Smooth muscle cell (in vitro differentiated cells): ENCODE measurements at regions not wholly inside any gene's neighbourhood (a gene's known extent, or its start where the extent isn't known, plus 50 kb on each side); places are given as distances from the start of the nearest gene placed in this dataset.

ENCODE experiments used
- DNase-seq: peaks from one replicate; lab custom pipeline; 2025; ENCODE audit not compliant: unreplicated experiment; lab: John Stamatoyannopoulos, UW
- H2AFZ ChIP-seq: fragments of 200-600 bp; sonication (generic); 2 replicates; pipeline ENCODE4 v1.6.0; 2016; ENCODE audit warnings: antibody characterized with exemption, low read depth, mild to moderate bottlenecking
- H3F3A ChIP-seq: fragments of 200-600 bp; sonication (generic); 2 replicates; pipeline ENCODE4 v1.6.0; 2017; ENCODE audit warnings: antibody characterized with exemption, low read depth
- H3K27ac ChIP-seq: fragments of 200-600 bp; sonication (generic); 2 replicates; pipeline ENCODE4 v1.5.1; 2016; ENCODE audit warnings: low read depth, mild to moderate bottlenecking
- H3K27me3 ChIP-seq: fragments of 200-600 bp; sonication (generic); 2 replicates; pipeline ENCODE4 v1.6.1; 2016; ENCODE audit warnings: low read depth, mild to moderate bottlenecking
- H3K36me3 ChIP-seq: fragments of 200-600 bp; sonication (generic); 2 replicates; pipeline ENCODE4 v1.5.1; 2016; ENCODE audit warnings: low read depth
- H3K4me1 ChIP-seq: fragments of 200-600 bp; sonication (generic); 2 replicates; pipeline ENCODE4 v1.5.1; 2016; ENCODE audit warnings: low read depth
- H3K4me2 ChIP-seq: fragments of 200-600 bp; sonication (generic); 2 replicates; pipeline ENCODE4 v1.6.0; 2016; ENCODE audit warnings: mild to moderate bottlenecking
- H3K4me3 ChIP-seq: fragments of 200-600 bp; sonication (generic); 2 replicates; pipeline ENCODE4 v1.5.1; 2016; ENCODE audit warnings: mild to moderate bottlenecking
- H3K79me2 ChIP-seq: fragments of 200-600 bp; sonication (generic); 2 replicates; pipeline ENCODE4 v1.6.0; 2016; ENCODE audit warnings: low read depth, mild to moderate bottlenecking
- H3K9ac ChIP-seq: fragments of 200-600 bp; sonication (generic); 2 replicates; pipeline ENCODE4 v1.6.0; 2016; ENCODE audit warnings: low read depth
- H3K9me3 ChIP-seq: fragments of 200-600 bp; sonication (generic); replicated peaks from 2 replicates; pipeline ENCODE4 v1.5.1; 2016; ENCODE audit warnings: low read depth
- H4K20me1 ChIP-seq: fragments of 200-600 bp; sonication (generic); 2 replicates; pipeline ENCODE4 v1.6.0; 2016; ENCODE audit warnings: low read depth
- CTCF ChIP-seq: fragments of 200-600 bp; sonication (generic); IDR thresholded peaks from 2 replicates; pipeline ENCODE4 v1.5.1; 2017; ENCODE audit warnings: borderline replicate concordance, mild to moderate bottlenecking, antibody characterized with exemption; ENCODE audit not compliant: insufficient read depth, poor library complexity, severe bottlenecking
- WGBS: methylation state at CpG from one replicate; pipeline ENCODE4 v1.1.7; 2016; ENCODE audit warnings: low lambda C conversion rate; 5-methylcytosine and 5-hydroxymethylcytosine counted together

GRCh38 chr4:3826247-3827172, 60.3 kb downstream of the ADRA2C start:
- Histone ChIP-seq H4K20me1 (no peaks in the 10 kb centered on the region), H3K4me1 (peaks cover 11% of the 10 kb centered on the region), H2AFZ (no peak overlapping the region), H3K36me3 (no peaks in the 10 kb centered on the region), H3K4me3 (no peak overlapping the region), H3K9me3 (no peaks in the 10 kb centered on the region), H3F3A (no peaks in the 10 kb centered on the region), H3K27me3 (no peaks in the 10 kb centered on the region), H3K4me2 (no peak overlapping the region), H3K9ac (no peak overlapping the region), H3K27ac (no peak overlapping the region), H3K79me2 (no peaks in the 10 kb centered on the region)
- no peak for TF ChIP-seq CTCF
- WGBS = 76% methylated on average over 33 of the region's 33 CpGs
- DNase-seq = no peak

DNA sequence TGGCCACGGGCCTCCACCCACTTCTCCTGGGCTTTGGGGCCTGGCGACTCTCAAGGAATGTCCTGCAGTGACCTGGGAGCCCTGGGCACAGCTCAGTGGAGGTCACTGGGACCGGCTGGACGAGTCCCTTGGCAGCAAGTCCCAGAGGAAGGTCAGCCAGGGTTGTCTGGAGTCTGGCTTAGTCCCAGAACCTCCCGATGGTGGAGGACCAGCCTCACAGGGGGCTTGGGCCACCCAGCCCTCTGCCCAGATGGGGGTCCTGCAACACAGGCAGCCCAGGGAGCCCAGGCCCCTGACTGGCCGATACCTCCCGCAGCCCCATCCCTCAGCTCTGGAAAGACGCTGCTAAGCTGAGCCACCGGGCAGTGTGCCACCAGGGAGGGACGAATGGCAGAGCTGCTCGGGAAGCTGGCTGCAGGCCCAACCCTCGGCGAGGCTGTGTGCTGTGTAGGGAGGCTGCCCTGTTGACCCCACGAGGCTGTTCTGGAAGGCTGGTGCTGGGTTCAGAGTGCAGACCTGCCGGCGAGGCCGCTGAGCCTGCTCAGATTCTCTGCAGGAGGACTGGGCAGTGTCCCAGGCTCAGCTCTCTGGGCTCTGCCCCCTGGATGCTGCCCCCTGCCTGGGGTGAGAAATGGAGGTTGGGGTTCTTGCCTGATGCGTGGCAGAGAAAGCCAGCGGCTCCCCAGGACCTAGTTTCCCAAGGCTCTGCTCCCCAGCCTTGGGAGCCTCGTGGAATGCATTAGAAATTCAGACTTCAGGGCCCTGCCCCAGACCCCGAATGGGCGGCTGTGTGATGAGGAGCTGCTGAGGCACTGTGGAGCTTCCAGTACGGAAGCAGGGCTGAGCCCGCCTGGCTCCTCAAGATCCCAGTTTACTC, 61.7 kb downstream of the ADRA2C start:
- no peak for TF ChIP-seq CTCF
- Histone ChIP-seq H3K9me3 (no peaks in the 10 kb centered on the region), H3F3A (no peaks in the 10 kb centered on the region), H3K4me3 (no peak overlapping the region), H3K4me2 (no peak overlapping the region), H3K79me2 (no peaks in the 10 kb centered on the region), H3K27ac (no peak overlapping the region), H3K36me3 (no peaks in the 10 kb centered on the region), H3K4me1 (peaks cover 11% of the 10 kb centered on the region), H3K9ac (no peak overlapping the region), H3K27me3 (no peaks in the 10 kb centered on the region), H4K20me1 (no peaks in the 10 kb centered on the region), H2AFZ (no peak overlapping the region)
- DNase-seq = no peak
- 85% methylated on average over 24 of the region's 24 CpGs for WGBS

- Histone ChIP-seq H3K4me3 (no peak overlapping the region), H3K27me3 (no peaks in the 10 kb centered on the region), H3F3A (no peaks in the 10 kb centered on the region), H2AFZ (no peak overlapping the region), H3K9me3 (no peaks in the 10 kb centered on the region), H4K20me1 (no peaks in the 10 kb centered on the region), H3K4me2 (no peak overlapping the region), H3K79me2 (no peaks in the 10 kb centered on the region), H3K4me1 (peaks cover 11% of the 10 kb centered on the region), H3K27ac (no peak overlapping the region), H3K9ac (no peak overlapping the region), H3K36me3 (no peaks in the 10 kb centered on the region)
- no peak for DNase-seq
- 88% methylated on average over 9 of the region's 9 CpGs for WGBS
- no peak for TF ChIP-seq CTCF
These were observed 62.4 kb downstream of the ADRA2C start for GRCh38 chr4:3828546-3828945.
